T-cell (primary cell): ENCODE measurements at regions not wholly inside any gene's neighbourhood (a gene's known extent, or its start where the extent isn't known, plus 50 kb on each side); places are given as distances from the start of the nearest gene placed in this dataset.

ENCODE experiments used
- ATAC-seq, 4 experiments: fragments of 200-7000 bp in 3 of 4; fragments of 150-1000 bp in 1 of 4; cut with Tn5 transposase; replicated peaks in 1 of 4; 1 replicate in 3 of 4; 2 replicates in 1 of 4; pipeline ENCODE4 v1.10.0; 2021; ENCODE audit warnings: moderate library complexity in 3 of 4, mild to moderate bottlenecking in 2 of 4, moderate number of reproducible peaks in 1 of 4
- CTCF ChIA-PET, 2 donors: fragments of 300-600 bp; sonication (Branson Sonifier 250); formaldehyde crosslinking; loops; one replicate each; lab custom pipeline; 2022; ENCODE audit warnings: antibody characterized with exemption in 2 of 2; lab: Charles Lee
- POLR2A ChIA-PET, 2 donors: fragments of 300-600 bp; sonication (Branson Sonifier 250); formaldehyde crosslinking; loops; one replicate each; lab custom pipeline; 2022; ENCODE audit warnings: antibody characterized with exemption in 2 of 2; lab: Charles Lee
- DNase-seq, 35 experiments: peaks; one replicate each; pipeline versions ENCODE4 v3.0.0 to v3.0.0-alpha.2; 2013 to 2023
- H3K27ac ChIP-seq: one replicate; pipeline ENCODE4 v1.5.1; 2013; ENCODE audit warnings: low read length
- H3K27me3 ChIP-seq, 2 experiments: replicated peaks in 1 of 2; 1 replicate in 1 of 2; 2 replicates in 1 of 2; pipeline versions ENCODE4 v1.6.1 to v1.7.0; 2013; ENCODE audit warnings: low read length in 1 of 2, mixed read lengths in 1 of 2; ENCODE audit not compliant: control insufficient read depth in 2 of 2, insufficient read depth in 2 of 2; ENCODE audit errors: extremely low read depth in 1 of 2
- H3K36me3 ChIP-seq, 2 donors: 1 replicate in 1 of 2; 2 replicates in 1 of 2; pipeline versions ENCODE4 v1.6.1 to v1.7.0; 2013; ENCODE audit warnings: low read length in 1 of 2; ENCODE audit not compliant: control insufficient read depth in 2 of 2, insufficient read depth in 1 of 2; ENCODE audit errors: extremely low read depth in 1 of 2
- H3K4me1 ChIP-seq, 2 experiments: 1 replicate in 1 of 2; 2 replicates in 1 of 2; pipeline versions ENCODE4 v1.6.1 to v1.7.0; 2013; ENCODE audit warnings: low read length in 2 of 2, mixed read lengths in 1 of 2; ENCODE audit not compliant: insufficient read depth in 2 of 2, control insufficient read depth in 1 of 2; ENCODE audit errors: extremely low read depth in 1 of 2
- H3K4me3 ChIP-seq, 2 donors: 1 replicate in 1 of 2; 2 replicates in 1 of 2; pipeline versions ENCODE4 v1.5.1 to v1.7.0; 2013; ENCODE audit warnings: mild to moderate bottlenecking in 2 of 2, low read length in 1 of 2, moderate library complexity in 1 of 2; ENCODE audit not compliant: control insufficient read depth in 1 of 2; ENCODE audit errors: extremely low read depth in 1 of 2
- H3K9me3 ChIP-seq: 2 replicates; pipeline ENCODE4 v1.7.0; 2013
- H3K27ac Mint-ChIP-seq, 2 donors: one replicate each; pipeline ENCODE4 v1.8.0; 2020 to 2021; ENCODE audit warnings: mild to moderate bottlenecking in 2 of 2, mixed read lengths in 2 of 2
- H3K27me3 Mint-ChIP-seq, 2 donors: one replicate each; pipeline ENCODE4 v1.8.0; 2021 to 2022; ENCODE audit warnings: mixed read lengths in 2 of 2
- H3K36me3 Mint-ChIP-seq: one replicate; pipeline ENCODE4 v1.8.0; 2021; ENCODE audit warnings: mixed read lengths
- H3K4me1 Mint-ChIP-seq, 3 donors: one replicate each; pipeline ENCODE4 v1.8.0; 2020 to 2022; ENCODE audit warnings: mixed read lengths in 3 of 3, mild to moderate bottlenecking in 1 of 3
- H3K4me3 Mint-ChIP-seq, 3 donors: one replicate each; pipeline ENCODE4 v1.8.0; 2020 to 2022; ENCODE audit warnings: mild to moderate bottlenecking in 3 of 3, mixed read lengths in 3 of 3, moderate library complexity in 3 of 3
- H3K9me3 Mint-ChIP-seq, 3 donors: one replicate each; pipeline ENCODE4 v1.8.0; 2020 to 2022; ENCODE audit warnings: mixed read lengths in 3 of 3
- WGBS: methylation state at CpG from one replicate; pipeline ENCODE4 v1.1.5; 2013; ENCODE audit warnings: missing lambda C conversion rate; ENCODE audit not compliant: insufficient coverage; 5-methylcytosine and 5-hydroxymethylcytosine counted together

DNA sequence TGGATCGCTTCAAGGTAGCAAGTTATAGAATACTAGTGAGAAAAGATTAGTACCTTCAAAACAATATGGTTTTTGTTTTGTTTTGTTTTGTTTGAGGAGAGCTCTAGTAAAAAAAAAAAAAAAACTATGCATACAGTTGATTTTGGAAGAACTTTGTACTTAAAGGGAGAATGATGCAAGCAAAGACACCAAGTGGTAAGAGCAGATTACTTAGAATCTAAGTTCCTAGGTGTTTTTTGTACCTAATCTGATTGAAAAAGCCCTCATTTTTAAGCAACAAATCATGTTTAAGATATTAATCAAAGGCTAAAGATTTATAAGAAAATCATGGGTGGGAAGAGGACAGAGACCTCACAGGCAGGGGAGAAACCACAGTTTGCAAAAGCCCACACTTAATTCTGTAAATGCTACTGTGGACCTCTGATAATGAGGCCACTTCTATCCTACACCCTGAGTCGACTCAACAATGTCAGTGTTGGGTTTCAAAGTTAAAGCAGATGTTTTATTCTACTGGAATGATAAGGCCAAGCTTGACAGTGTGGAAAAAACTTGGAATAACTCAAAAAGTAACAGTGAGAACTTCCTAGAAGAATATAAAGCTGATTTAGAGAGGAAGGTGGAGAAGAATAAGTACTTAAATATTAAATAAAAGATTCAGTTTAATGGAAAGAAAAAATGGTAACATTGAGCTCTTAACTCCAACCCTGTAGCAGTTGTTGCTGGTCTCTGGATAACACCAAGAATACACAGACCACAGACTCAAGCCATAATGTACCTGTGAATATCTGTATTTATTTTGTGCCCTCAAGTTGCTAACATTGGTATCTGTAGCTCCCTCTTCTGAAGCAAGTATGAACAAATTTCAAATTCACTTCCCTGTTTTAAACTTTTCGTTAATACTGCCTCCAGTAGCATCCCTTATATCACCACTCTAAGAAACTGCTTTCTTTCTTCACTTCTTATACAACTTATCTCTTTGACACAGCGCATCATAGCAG is 1047.8 kb downstream of the EPHA7 start:
- no peak for DNase-seq
- no peaks in the 10 kb centered on the region for H3K36me3 Mint-ChIP-seq
- H3K27me3 Mint-ChIP-seq, result no peaks in the 10 kb centered on the region
- no peaks in the 10 kb centered on the region for H3K4me1 Mint-ChIP-seq
- ATAC-seq, result no peak
- H3K27me3 ChIP-seq, result no peaks in the 10 kb centered on the region
- 83% methylated on average over 2 of the region's 4 CpGs for WGBS
- no peak overlapping the region for H3K27ac Mint-ChIP-seq
- H3K4me3 ChIP-seq, result no peak overlapping the region
- no peak overlapping the region for H3K27ac ChIP-seq
- ChIA-PET CTCF (no interaction called here), POLR2A (interaction anchor here in 1 of 2 donors (0.5 kb wide), 1 partner anchor 16 kb away, joined by 4 read pairs; no protein-coding TSS in a partner anchor)
- H3K4me1 ChIP-seq, result no peaks in the 10 kb centered on the region
- no peaks in the 10 kb centered on the region for H3K9me3 ChIP-seq
- H3K4me3 Mint-ChIP-seq, result no peak overlapping the region
- no peaks in the 10 kb centered on the region for H3K36me3 ChIP-seq
- H3K9me3 Mint-ChIP-seq, result peaks cover 8 to 12% (median 8%) of the 10 kb centered on the region in 3 donors

DNA sequence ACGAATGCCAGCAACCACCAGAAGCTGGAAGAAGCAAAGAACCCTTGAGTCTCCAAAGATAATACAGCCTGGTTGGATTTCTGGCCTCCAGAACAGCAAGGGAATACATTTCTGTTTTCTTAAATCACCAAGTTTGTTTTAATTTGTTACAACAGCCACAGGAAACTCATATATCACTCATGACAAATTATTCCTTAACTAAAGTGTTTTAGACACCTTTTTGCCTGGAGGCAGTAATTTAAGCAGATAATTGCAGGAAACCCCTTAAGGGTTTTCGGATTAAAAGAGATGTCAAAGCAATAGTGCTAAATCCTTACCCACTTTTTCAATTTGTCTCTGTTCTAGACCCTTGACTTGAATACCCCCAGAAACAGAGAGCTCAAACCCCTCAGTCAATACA is 1050.0 kb downstream of the EPHA7 start:
- POLR2A ChIA-PET, result no interaction called here
- no peaks in the 10 kb centered on the region for H3K36me3 Mint-ChIP-seq
- WGBS, result 43% methylated on average over 1 of the region's 2 CpGs
- Histone ChIP-seq H3K27ac (no peak overlapping the region), H3K4me1 (no peaks in the 10 kb centered on the region), H3K27me3 (no peaks in the 10 kb centered on the region), H3K4me3 (no peak overlapping the region), H3K9me3 (no peaks in the 10 kb centered on the region), H3K36me3 (no peaks in the 10 kb centered on the region)
- DNase-seq (no peak), ATAC-seq (no peak)
- CTCF ChIA-PET, result no interaction called here
- no peak overlapping the region for H3K4me3 Mint-ChIP-seq
- H3K4me1 Mint-ChIP-seq, result no peaks in the 10 kb centered on the region
- peaks cover 8 to 15% (median 14%) of the 10 kb centered on the region in 3 donors for H3K9me3 Mint-ChIP-seq
- no peak overlapping the region for H3K27ac Mint-ChIP-seq
- no peaks in the 10 kb centered on the region for H3K27me3 Mint-ChIP-seq

DNA sequence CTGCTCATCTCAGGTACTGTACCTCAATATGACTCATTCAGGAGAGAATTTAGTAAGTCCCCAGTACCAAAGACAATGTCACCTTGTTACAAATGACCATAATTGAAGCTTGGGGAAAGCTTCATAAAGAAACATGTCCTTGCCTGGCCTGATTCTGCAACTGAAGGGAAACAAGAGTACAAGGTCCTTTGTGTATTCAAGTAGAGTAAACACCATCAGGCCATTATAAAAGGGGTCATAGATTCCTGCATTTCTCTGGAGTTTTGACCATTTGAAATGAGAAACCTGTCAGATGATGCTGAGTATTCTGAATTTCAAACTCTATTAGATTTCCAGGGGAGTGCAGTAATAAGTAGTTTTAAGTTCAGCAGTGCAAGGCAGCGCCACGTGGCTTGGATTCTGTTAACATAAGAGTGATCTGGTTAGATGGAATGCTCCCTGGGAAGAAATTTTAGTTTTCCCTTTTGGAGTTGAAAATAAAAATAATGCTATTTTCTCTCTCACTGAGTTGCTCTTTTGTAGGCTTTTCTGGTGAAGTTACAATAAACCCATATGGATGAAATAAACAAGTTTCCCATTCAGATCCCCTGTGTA is 1054.3 kb downstream of the EPHA7 start:
- no peaks in the 10 kb centered on the region for H3K36me3 Mint-ChIP-seq
- no peaks in the 10 kb centered on the region for H3K4me1 ChIP-seq
- ChIA-PET POLR2A (no interaction called here), CTCF (no interaction called here)
- H3K27me3 Mint-ChIP-seq, result no peaks in the 10 kb centered on the region
- H3K9me3 ChIP-seq, result no peaks in the 10 kb centered on the region
- H3K27me3 ChIP-seq, result no peaks in the 10 kb centered on the region
- WGBS, result no CpG with 5 or more reads among the region's 2 CpGs
- H3K4me3 ChIP-seq, result no peak overlapping the region
- no peak overlapping the region for H3K27ac ChIP-seq
- DNase-seq, result no peak
- no peaks in the 10 kb centered on the region for H3K36me3 ChIP-seq
- H3K27ac Mint-ChIP-seq, result no peak overlapping the region
- peaks cover 6 to 14% (median 9%) of the 10 kb centered on the region in 3 donors for H3K9me3 Mint-ChIP-seq
- H3K4me3 Mint-ChIP-seq, result no peak overlapping the region
- no peak for ATAC-seq
- no peaks in the 10 kb centered on the region for H3K4me1 Mint-ChIP-seq

DNA sequence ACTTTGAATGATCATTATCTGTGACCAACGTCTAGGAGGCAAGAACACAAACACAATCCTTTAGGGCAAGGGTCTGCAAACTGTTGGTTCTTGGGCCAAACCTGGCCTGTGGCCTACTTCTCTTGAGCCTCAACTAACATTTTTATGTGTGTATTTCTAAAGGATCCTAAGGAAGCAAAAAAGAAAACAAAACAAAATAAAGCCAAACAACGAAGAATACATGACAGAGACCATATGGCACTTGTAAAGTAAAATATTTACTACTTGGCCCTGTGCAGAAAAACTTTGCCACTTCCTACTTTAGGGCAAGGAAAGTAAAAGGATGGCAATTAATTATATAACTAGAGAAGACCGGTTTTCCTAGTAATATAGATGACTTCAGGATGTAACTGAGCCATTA is 1056.2 kb downstream of the EPHA7 start:
- DNase-seq, result no peak
- Histone ChIP-seq H3K36me3 (no peaks in the 10 kb centered on the region), H3K9me3 (no peaks in the 10 kb centered on the region), H3K27ac (no peak overlapping the region), H3K27me3 (no peaks in the 10 kb centered on the region), H3K4me3 (no peak overlapping the region), H3K4me1 (no peaks in the 10 kb centered on the region)
- Mint-ChIP-seq H3K4me1 (no peaks in the 10 kb centered on the region), H3K27me3 (no peaks in the 10 kb centered on the region), H3K36me3 (no peaks in the 10 kb centered on the region), H3K9me3 (peaks cover 3 to 9% (median 8%) of the 10 kb centered on the region in 3 donors), H3K4me3 (no peak overlapping the region), H3K27ac (no peak overlapping the region)
- POLR2A ChIA-PET, result no interaction called here
- no peak for ATAC-seq
- WGBS, result no CpG with 5 or more reads among the region's 3 CpGs
- CTCF ChIA-PET, result no interaction called here

DNA sequence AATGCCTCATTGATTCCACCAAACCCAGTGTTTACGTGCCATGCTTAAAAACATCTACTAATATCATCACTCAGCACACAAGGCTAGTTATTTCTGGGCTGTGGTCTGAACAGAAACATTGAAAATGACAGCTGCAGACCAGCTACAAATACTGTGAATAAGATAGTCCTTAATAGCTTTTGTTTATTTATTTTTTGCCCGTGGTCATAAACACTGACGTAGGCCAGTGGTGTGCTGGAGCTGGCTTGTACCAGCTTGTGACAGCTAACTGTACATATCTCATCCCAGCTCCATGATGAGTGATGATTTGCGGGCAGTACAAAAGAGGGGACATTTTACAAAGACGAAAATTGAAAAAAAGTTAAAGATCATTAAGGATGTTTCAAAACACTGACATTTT is 1057.0 kb downstream of the EPHA7 start:
- Histone ChIP-seq H3K27ac (no peak overlapping the region), H3K36me3 (no peaks in the 10 kb centered on the region), H3K27me3 (no peaks in the 10 kb centered on the region), H3K9me3 (no peaks in the 10 kb centered on the region), H3K4me1 (no peaks in the 10 kb centered on the region), H3K4me3 (no peak overlapping the region)
- no CpG with 5 or more reads among the region's 5 CpGs for WGBS
- Mint-ChIP-seq H3K36me3 (no peaks in the 10 kb centered on the region), H3K27ac (no peak overlapping the region), H3K4me3 (no peak overlapping the region), H3K27me3 (no peaks in the 10 kb centered on the region), H3K4me1 (no peaks in the 10 kb centered on the region), H3K9me3 (peaks cover 3 to 9% (median 8%) of the 10 kb centered on the region in 3 donors)
- ChIA-PET CTCF (no interaction called here), POLR2A (no interaction called here)
- no peak for DNase-seq
- no peak for ATAC-seq

DNA sequence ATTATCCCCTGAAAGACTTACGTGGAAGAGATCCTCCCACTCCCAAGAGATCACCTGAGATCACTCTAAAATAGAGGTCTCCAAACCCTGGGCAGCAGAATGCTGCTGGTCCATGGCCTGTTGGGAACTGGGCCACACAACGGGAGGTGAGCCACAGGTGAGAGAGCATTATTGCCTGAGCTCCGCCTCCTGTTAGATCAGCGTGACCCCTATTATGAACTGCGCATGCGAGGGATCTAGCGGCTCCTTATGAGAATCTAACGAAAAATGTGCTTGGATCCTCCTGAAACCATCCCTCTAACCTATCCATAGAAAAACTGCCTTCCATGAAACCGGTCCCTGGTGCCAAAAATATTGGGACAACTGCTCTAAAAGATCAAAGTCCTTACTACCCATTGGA is 1057.4 kb downstream of the EPHA7 start:
- Histone ChIP-seq H3K36me3 (no peaks in the 10 kb centered on the region), H3K27ac (no peak overlapping the region), H3K9me3 (no peaks in the 10 kb centered on the region), H3K4me3 (no peak overlapping the region), H3K4me1 (no peaks in the 10 kb centered on the region), H3K27me3 (no peaks in the 10 kb centered on the region)
- Mint-ChIP-seq H3K4me1 (no peaks in the 10 kb centered on the region), H3K27ac (no peak overlapping the region), H3K36me3 (no peaks in the 10 kb centered on the region), H3K9me3 (peaks cover 3 to 9% (median 8%) of the 10 kb centered on the region in 3 donors), H3K4me3 (no peak overlapping the region), H3K27me3 (no peaks in the 10 kb centered on the region)
- DNase-seq, result no peak
- POLR2A ChIA-PET, result no interaction called here
- ATAC-seq, result no peak
- 77% methylated on average over 9 of the region's 9 CpGs for WGBS
- CTCF ChIA-PET, result no interaction called here
